Loucy (cell line): ENCODE measurements at regions not wholly inside any gene's neighbourhood (a gene's known extent, or its start where the extent isn't known, plus 50 kb on each side); places are given as distances from the start of the nearest gene placed in this dataset.

Source experiments
- CTCF ChIP-seq: fragments of 200-600 bp; sonication (generic); conservative IDR thresholded peaks from 2 replicates; pipeline ENCODE4 v1.5.1; 2014; ENCODE audit warnings: mild to moderate bottlenecking, antibody characterized with exemption, low read length
- EZH2phosphoT487 ChIP-seq: fragments of 200-600 bp; IDR thresholded peaks from 2 replicates; pipeline ENCODE4 v1.6.1; 2018; ENCODE audit warnings: antibody characterized with exemption, mild to moderate bottlenecking, moderate library complexity, borderline replicate concordance

DNA sequence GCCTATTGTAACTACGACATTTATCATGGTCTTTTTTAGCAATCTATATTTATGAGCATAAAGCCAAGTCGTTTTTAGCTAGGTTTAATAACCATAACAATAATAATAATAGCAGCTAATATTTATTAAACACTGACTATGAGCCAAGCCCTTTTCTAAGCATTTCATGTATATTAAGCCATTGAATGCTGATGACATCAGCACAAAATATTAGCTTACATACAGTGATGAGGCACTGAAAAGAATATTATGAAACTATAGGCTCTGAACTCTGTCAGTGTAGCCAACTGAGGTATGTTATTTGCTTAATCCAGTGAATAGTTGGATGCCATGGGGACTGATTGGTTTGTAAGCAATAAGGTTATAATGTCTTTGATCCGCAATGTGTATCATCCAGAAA lies 235.2 kb downstream of the NDFIP2 start:
- TF ChIP-seq CTCF (no peak), EZH2phosphoT487 (no peak)
